ENCODE measurements at regions not wholly inside any gene's neighbourhood (a gene's known extent, or its start where the extent isn't known, plus 50 kb on each side); places are given as distances from the start of the nearest gene placed in this dataset.

GRCh38 chr2:215817046-215817445 lies 196.3 kb downstream of the MREG start:
- TF ChIP-seq CTCF (IDR thresholded peaks at IDR 0.05; ENCODE audit: low read depth, low read length, poor library complexity, severe bottlenecking) = no peak
- TF ChIP-seq EZH2phosphoT487 (IDR thresholded peaks at IDR 0.05; ENCODE audit: borderline replicate concordance, low read length) = no peak

Data from DOHH2 (cell line).